DND-41 (cell line): ENCODE measurements at regions not wholly inside any gene's neighbourhood (a gene's known extent, or its start where the extent isn't known, plus 50 kb on each side); places are given as distances from the start of the nearest gene placed in this dataset.

ENCODE experiments used
- EZH2 ChIP-seq: IDR thresholded peaks from 3 replicates; pipeline ENCODE4 v1.6.1; 2012; ENCODE audit warnings: borderline replicate concordance, low read depth, mild to moderate bottlenecking, moderate library complexity, low read length, inconsistent platforms; ENCODE audit not compliant: severe bottlenecking
- TF ChIP-seq, protein P1 (sequence below): IDR thresholded peaks from 2 replicates; pipeline ENCODE4 v1.5.1; 2012; ENCODE audit warnings: borderline replicate concordance, low read length, moderate library complexity, mild to moderate bottlenecking; ENCODE audit not compliant: poor library complexity, severe bottlenecking; ENCODE audit errors: extremely low read depth

DNA sequence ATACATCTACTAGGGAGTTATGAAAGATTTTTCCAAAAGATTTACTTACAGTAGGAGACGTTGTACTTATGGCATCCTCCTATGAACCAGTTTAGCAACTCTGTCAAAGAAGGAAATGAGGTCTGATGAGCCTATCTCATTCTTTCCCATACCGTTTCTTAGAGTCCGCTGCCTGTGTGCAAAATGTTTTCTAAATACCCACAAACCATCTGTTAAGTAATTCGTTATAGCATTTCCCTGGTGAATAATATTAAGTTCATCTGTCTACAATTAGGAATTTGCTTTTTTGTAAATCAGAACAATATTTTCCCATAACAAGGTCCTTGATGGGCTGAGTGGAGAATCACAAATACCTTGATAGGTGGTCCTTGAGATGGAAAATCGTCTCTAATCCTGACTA is 178.8 kb upstream of the TMTC4 start:
- TF ChIP-seq, protein P1, sequence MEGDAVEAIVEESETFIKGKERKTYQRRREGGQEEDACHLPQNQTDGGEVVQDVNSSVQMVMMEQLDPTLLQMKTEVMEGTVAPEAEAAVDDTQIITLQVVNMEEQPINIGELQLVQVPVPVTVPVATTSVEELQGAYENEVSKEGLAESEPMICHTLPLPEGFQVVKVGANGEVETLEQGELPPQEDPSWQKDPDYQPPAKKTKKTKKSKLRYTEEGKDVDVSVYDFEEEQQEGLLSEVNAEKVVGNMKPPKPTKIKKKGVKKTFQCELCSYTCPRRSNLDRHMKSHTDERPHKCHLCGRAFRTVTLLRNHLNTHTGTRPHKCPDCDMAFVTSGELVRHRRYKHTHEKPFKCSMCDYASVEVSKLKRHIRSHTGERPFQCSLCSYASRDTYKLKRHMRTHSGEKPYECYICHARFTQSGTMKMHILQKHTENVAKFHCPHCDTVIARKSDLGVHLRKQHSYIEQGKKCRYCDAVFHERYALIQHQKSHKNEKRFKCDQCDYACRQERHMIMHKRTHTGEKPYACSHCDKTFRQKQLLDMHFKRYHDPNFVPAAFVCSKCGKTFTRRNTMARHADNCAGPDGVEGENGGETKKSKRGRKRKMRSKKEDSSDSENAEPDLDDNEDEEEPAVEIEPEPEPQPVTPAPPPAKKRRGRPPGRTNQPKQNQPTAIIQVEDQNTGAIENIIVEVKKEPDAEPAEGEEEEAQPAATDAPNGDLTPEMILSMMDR: no peak
- TF ChIP-seq EZH2: no peak
